GM19395 (cell line): ENCODE measurements at regions not wholly inside any gene's neighbourhood (a gene's known extent, or its start where the extent isn't known, plus 50 kb on each side); places are given as distances from the start of the nearest gene placed in this dataset.
"Not testable (repeated sequence)": the region's sequence is repeated elsewhere in the genome, so short reads cannot be mapped to it uniquely, and the experiment has no call there.

ENCODE experiments used
- ATAC-seq: cut with Tn5 transposase; IDR thresholded peaks from one replicate; pipeline ENCODE4 v1.9.1; 2021; ENCODE audit warnings: mild to moderate bottlenecking, moderate library complexity; ENCODE audit not compliant: unreplicated experiment

- ATAC-seq: not testable (repeated sequence)
Observed at GRCh38 chr6:15907220-15907913, 221.5 kb upstream of the MYLIP start.

GRCh38 chr6:15906420-15907016 is 222.4 kb upstream of the MYLIP start:
- no peak for ATAC-seq

- no peak for ATAC-seq
Observed at GRCh38 chr6:15905488-15906419, 223.1 kb upstream of the MYLIP start.

- ATAC-seq: no peak
Observed at GRCh38 chr6:15904651-15905376, 224.1 kb upstream of the MYLIP start.

- ATAC-seq: peak; percentile 91
Observed at GRCh38 chr6:15901141-15902115, 227.5 kb upstream of the MYLIP start.

GRCh38 chr6:15898693-15899092 is 230.2 kb upstream of the MYLIP start:
- no peak for ATAC-seq

GRCh38 chr6:15897063-15897876 is 231.6 kb upstream of the MYLIP start:
- no peak for ATAC-seq

GRCh38 chr6:15894973-15895725 is 232.3 kb upstream of the DTNBP1 start:
- ATAC-seq: no peak

GRCh38 chr6:15893556-15894253 is 230.9 kb upstream of the DTNBP1 start:
- no peak for ATAC-seq

- no peak for ATAC-seq
Observed at GRCh38 chr6:15892369-15892768, 229.5 kb upstream of the DTNBP1 start.

GRCh38 chr6:15888798-15889772 is 226.3 kb upstream of the DTNBP1 start:
- ATAC-seq: no peak

- peak; percentile 61 for ATAC-seq
Observed at GRCh38 chr6:15887491-15888461, 224.9 kb upstream of the DTNBP1 start.

GRCh38 chr6:15885624-15886023 is 222.8 kb upstream of the DTNBP1 start:
- no peak for ATAC-seq

- ATAC-seq: not testable (repeated sequence)
Observed at GRCh38 chr6:15883593-15883992, 220.8 kb upstream of the DTNBP1 start.

GRCh38 chr6:15882915-15883314 is 220.1 kb upstream of the DTNBP1 start:
- no peak for ATAC-seq
